ENCODE measurements at regions not wholly inside any gene's neighbourhood (a gene's known extent, or its start where the extent isn't known, plus 50 kb on each side); places are given as distances from the start of the nearest gene placed in this dataset.

DNA sequence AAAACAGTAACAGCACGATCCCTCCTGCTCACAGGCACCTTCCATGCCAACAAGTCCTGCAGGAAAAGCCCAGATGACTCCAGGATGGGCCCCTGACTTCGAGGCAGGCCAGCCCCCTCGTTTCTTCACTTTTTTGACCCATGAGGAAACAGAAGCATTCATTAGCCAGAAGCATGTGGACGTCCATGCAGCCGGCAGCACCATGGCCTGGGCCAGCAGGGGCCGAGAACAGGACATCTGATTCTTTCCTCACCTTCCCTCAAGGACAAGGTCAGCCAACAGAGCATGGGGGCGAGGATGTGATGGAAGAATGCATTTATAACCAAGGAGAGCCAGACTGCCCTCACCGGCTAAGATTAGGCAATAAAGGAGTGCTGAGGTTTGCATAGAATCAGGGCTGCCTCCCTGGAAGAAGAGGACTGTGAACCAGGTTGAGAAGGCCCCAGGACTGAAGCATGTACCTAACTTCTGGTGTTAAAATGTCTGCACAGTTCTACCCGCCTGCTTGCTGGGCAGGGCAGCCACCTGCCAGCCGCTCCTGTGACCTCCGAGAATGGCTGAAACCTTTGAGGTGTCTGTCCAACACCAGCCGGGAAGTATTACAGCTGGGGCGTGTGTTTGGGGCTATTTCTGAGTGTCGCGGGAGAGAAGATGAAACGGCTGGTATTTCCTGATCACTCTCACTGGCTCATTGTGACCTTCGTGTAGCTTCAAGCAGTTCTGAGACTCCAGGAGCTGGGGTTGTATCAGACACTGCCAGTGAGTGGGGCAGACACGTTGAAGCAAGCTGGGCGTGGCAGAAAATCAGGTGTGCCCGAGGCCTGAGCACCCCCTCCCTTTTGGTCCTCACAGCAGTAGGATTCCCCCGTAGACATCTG, 94.0 kb upstream of the TNRC6C start:
- Histone ChIP-seq H3K9me2 (replicated peaks; ENCODE audit: low read length) (no peaks in the 10 kb centered on the region), H3K9ac (ENCODE audit: low read length) (no peak overlapping the region), H3K9me3 (ENCODE audit: low read length) (no peaks in the 10 kb centered on the region), H3K4me3 (ENCODE audit: low read length) (no peak overlapping the region), H2AFZ (ENCODE audit: low read length) (no peak overlapping the region), H3K36me3 (ENCODE audit: low read depth, low read length) (no peaks in the 10 kb centered on the region), H3K4me2 (ENCODE audit: low read length) (no peak overlapping the region), H3K79me2 (ENCODE audit: low read length) (no peaks in the 10 kb centered on the region), H3K27ac (ENCODE audit: low read length) (no peak overlapping the region), H3K27me3 (ENCODE audit: low read length) (peaks cover 47% of the 10 kb centered on the region), H3K4me1 (ENCODE audit: insufficient read depth, low read length) (no peaks in the 10 kb centered on the region), H3F3A (ENCODE audit: low read length, unreplicated experiment) (no peaks in the 10 kb centered on the region), H4K20me1 (ENCODE audit: low read length) (no peaks in the 10 kb centered on the region)
- no peak for DNase-seq
- BruUV-seq (replicated peaks), result no TSS peak
- ChIA-PET POLR2A (ENCODE audit: unreplicated experiment) (no interaction called here), CTCF (no interaction called here)
- no peak for TF ChIP-seq EZH2 (IDR thresholded peaks at IDR 0.05; ENCODE audit: low read length, unreplicated experiment)
- no peak for TF ChIP-seq EZH2phosphoT487 (IDR thresholded peaks at IDR 0.05; ENCODE audit: borderline replicate concordance, low read length)
- TF ChIP-seq, protein P1, sequence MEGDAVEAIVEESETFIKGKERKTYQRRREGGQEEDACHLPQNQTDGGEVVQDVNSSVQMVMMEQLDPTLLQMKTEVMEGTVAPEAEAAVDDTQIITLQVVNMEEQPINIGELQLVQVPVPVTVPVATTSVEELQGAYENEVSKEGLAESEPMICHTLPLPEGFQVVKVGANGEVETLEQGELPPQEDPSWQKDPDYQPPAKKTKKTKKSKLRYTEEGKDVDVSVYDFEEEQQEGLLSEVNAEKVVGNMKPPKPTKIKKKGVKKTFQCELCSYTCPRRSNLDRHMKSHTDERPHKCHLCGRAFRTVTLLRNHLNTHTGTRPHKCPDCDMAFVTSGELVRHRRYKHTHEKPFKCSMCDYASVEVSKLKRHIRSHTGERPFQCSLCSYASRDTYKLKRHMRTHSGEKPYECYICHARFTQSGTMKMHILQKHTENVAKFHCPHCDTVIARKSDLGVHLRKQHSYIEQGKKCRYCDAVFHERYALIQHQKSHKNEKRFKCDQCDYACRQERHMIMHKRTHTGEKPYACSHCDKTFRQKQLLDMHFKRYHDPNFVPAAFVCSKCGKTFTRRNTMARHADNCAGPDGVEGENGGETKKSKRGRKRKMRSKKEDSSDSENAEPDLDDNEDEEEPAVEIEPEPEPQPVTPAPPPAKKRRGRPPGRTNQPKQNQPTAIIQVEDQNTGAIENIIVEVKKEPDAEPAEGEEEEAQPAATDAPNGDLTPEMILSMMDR (conservative IDR thresholded peaks at IDR 0.05; ENCODE audit: low read depth, low read length), result no peak
- intact Hi-C loops (cut with micrococcal nuclease), result no loop called here
- no peak for ATAC-seq

DNA sequence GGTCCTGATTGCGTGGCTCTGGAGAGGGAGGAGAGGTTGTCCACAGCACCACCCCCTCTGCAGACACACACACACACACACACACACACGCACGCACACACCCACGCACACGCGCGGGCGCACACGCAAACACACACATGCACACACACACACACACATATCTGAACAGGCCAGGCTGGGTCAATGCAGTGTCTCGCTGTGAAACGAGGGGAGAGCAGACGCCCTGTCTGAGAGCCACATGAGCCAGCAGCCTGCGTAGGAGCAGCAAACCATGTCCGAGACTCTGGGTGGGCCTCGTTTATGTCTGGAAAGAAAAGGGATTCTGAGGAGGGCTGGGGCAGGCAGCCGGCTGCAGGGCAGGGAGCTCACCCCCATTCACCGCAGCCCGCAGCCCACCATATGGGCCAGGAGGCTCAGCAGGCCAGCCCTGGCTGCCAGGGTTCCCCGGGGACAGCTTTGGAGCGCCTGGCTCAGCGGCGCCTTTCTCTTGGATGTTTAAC, 93.3 kb upstream of the TNRC6C start:
- intact Hi-C loops (cut with micrococcal nuclease), result no loop called here
- POLR2A ChIA-PET (ENCODE audit: unreplicated experiment), result no interaction called here
- Histone ChIP-seq H3K27me3 (ENCODE audit: low read length) (peaks cover 49% of the 10 kb centered on the region), H3K36me3 (ENCODE audit: low read depth, low read length) (no peaks in the 10 kb centered on the region), H2AFZ (ENCODE audit: low read length) (no peak overlapping the region), H3K4me2 (ENCODE audit: low read length) (no peak overlapping the region), H3K4me1 (ENCODE audit: insufficient read depth, low read length) (no peaks in the 10 kb centered on the region), H3K9ac (ENCODE audit: low read length) (no peak overlapping the region), H3K9me3 (ENCODE audit: low read length) (no peaks in the 10 kb centered on the region), H3K79me2 (ENCODE audit: low read length) (no peaks in the 10 kb centered on the region), H4K20me1 (ENCODE audit: low read length) (no peaks in the 10 kb centered on the region), H3K27ac (ENCODE audit: low read length) (no peak overlapping the region), H3K9me2 (replicated peaks; ENCODE audit: low read length) (no peaks in the 10 kb centered on the region), H3K4me3 (ENCODE audit: low read length) (no peak overlapping the region), H3F3A (ENCODE audit: low read length, unreplicated experiment) (no peaks in the 10 kb centered on the region)
- CTCF ChIA-PET, result no interaction called here
- BruUV-seq (replicated peaks), result no TSS peak
- no peak for ATAC-seq
- no peak for DNase-seq
- TF ChIP-seq EZH2phosphoT487 (IDR thresholded peaks at IDR 0.05; ENCODE audit: borderline replicate concordance, low read length) (no peak), EZH2 (IDR thresholded peaks at IDR 0.05; ENCODE audit: low read length, unreplicated experiment) (no peak)
- TF ChIP-seq, protein P1 (conservative IDR thresholded peaks at IDR 0.05; ENCODE audit: low read depth, low read length), result no peak

DNA sequence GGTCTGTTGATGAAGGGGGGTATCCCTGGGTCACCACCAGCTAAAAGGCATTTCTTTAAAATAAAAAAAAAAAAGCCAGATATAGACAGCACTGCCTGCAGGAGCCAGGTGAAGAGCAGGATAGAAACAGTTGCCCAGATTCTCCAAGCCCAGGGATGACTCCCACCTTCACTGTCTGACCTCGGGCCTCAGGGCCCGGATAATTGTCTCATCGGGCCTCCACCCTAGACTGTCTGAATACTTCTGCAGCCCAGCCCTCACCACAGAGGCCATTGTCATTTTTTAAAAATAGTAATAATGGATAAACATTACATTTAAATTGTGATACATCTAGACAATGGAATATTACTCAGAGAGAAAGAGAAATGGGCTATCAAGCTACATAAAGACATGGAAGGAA, 92.8 kb upstream of the TNRC6C start:
- no peaks in the 10 kb centered on the region for H4K20me1 ChIP-seq (ENCODE audit: low read length)
- BruUV-seq (replicated peaks), result no TSS peak
- no peak overlapping the region for H3K9ac ChIP-seq (ENCODE audit: low read length)
- H3K4me1 ChIP-seq (ENCODE audit: insufficient read depth, low read length), result no peaks in the 10 kb centered on the region
- peaks cover 49% of the 10 kb centered on the region for H3K27me3 ChIP-seq (ENCODE audit: low read length)
- no peaks in the 10 kb centered on the region for H3F3A ChIP-seq (ENCODE audit: low read length, unreplicated experiment)
- POLR2A ChIA-PET (ENCODE audit: unreplicated experiment), result no interaction called here
- H3K27ac ChIP-seq (ENCODE audit: low read length), result no peak overlapping the region
- no peak overlapping the region for H2AFZ ChIP-seq (ENCODE audit: low read length)
- H3K79me2 ChIP-seq (ENCODE audit: low read length), result no peaks in the 10 kb centered on the region
- H3K36me3 ChIP-seq (ENCODE audit: low read depth, low read length), result no peaks in the 10 kb centered on the region
- CTCF ChIA-PET, result no interaction called here
- TF ChIP-seq EZH2phosphoT487 (IDR thresholded peaks at IDR 0.05; ENCODE audit: borderline replicate concordance, low read length), result no peak
- TF ChIP-seq, protein P1 (conservative IDR thresholded peaks at IDR 0.05; ENCODE audit: low read depth, low read length), result no peak
- TF ChIP-seq EZH2 (IDR thresholded peaks at IDR 0.05; ENCODE audit: low read length, unreplicated experiment), result no peak
- no peaks in the 10 kb centered on the region for H3K9me3 ChIP-seq (ENCODE audit: low read length)
- ATAC-seq (no peak), DNase-seq (no peak)
- no peaks in the 10 kb centered on the region for H3K9me2 ChIP-seq (replicated peaks; ENCODE audit: low read length)
- intact Hi-C loops (cut with micrococcal nuclease), result no loop called here
- no peak overlapping the region for H3K4me2 ChIP-seq (ENCODE audit: low read length)
- no peak overlapping the region for H3K4me3 ChIP-seq (ENCODE audit: low read length)

All from PC-3 (cell line).